ENCODE measurements at regions not wholly inside any gene's neighbourhood (a gene's known extent, or its start where the extent isn't known, plus 50 kb on each side); places are given as distances from the start of the nearest gene placed in this dataset.

GRCh38 chr6:115873901-115874300 lies 186.8 kb downstream of the FRK start:
- SMC1A ChIA-PET (ENCODE audit: uncharacterized antibody, unreplicated experiment): no interaction called here
- RAD21 ChIA-PET (ENCODE audit: unreplicated experiment): no interaction called here
- TF ChIP-seq IKZF1 (conservative IDR thresholded peaks at IDR 0.05): no peak
- TF ChIP-seq SIN3A (IDR thresholded peaks at IDR 0.05; ENCODE audit: low read depth, low read length): no peak
- no peak for TF ChIP-seq BCL3 (IDR thresholded peaks at IDR 0.05; ENCODE audit: borderline replicate concordance, insufficient read depth, low read depth, low read length, poor library complexity, severe bottlenecking)
- no peak for TF ChIP-seq IKZF2 (IDR thresholded peaks at IDR 0.05)
- no peak for TF ChIP-seq POLR2A (IDR thresholded peaks at IDR 0.05; ENCODE audit: low read depth, low read length)
- TF ChIP-seq NFXL1 (IDR thresholded peaks at IDR 0.05; ENCODE audit: borderline replicate concordance): no peak
- TF ChIP-seq CEBPZ (IDR thresholded peaks at IDR 0.05; ENCODE audit: low read depth, low read length): no peak
- no peak for TF ChIP-seq ZBTB4 (CRISPR knock-in tag; IDR thresholded peaks at IDR 0.05)
- TF ChIP-seq RBBP5 (conservative IDR thresholded peaks at IDR 0.05): no peak
- TF ChIP-seq NFYB (IDR thresholded peaks at IDR 0.05; ENCODE audit: insufficient read depth, low read depth, low read length): no peak
- no peak for TF ChIP-seq PML (IDR thresholded peaks at IDR 0.05; ENCODE audit: low read length)
- TF ChIP-seq POLR2AphosphoS5 (IDR thresholded peaks at IDR 0.05; ENCODE audit: low read length): no peak
- no peak for TF ChIP-seq HCFC1 (IDR thresholded peaks at IDR 0.05; ENCODE audit: low read length)
- TF ChIP-seq E2F4 (IDR thresholded peaks at IDR 0.05; ENCODE audit: low read depth, low read length): no peak
- TF ChIP-seq KAT2A (conservative IDR thresholded peaks at IDR 0.05; ENCODE audit: control insufficient read depth, low read depth, low read length): no peak

More at GRCh38 chr6:115873901-115874300, 186.8 kb downstream of the FRK start:
- 0% methylated on average over 1 of the region's 1 CpG for WGBS (ENCODE audit: insufficient coverage, insufficient replicate concordance, low lambda C conversion rate, missing lambda C conversion rate)
- ChIA-PET CTCF (interaction anchor here (0.7 to 2.2 kb wide), 5 partner anchors 8 to 111 kb away, joined by 3 to 6 read pairs (median 4); no protein-coding TSS in a partner anchor), POLR2A (no interaction called here)
- Histone ChIP-seq H3K9ac (ENCODE audit: control insufficient read depth, insufficient read depth, low read length) (no peak overlapping the region), H2AFZ (ENCODE audit: control insufficient read depth, low read depth, low read length) (no peak overlapping the region), H3K4me1 (ENCODE audit: control insufficient read depth, insufficient read depth, low read length) (no peaks in the 10 kb centered on the region), H3K9me3 (replicated peaks; ENCODE audit: control insufficient read depth, insufficient read depth, low read length) (no peaks in the 10 kb centered on the region), H3K4me2 (ENCODE audit: control insufficient read depth, insufficient read depth) (no peak overlapping the region), H3K79me2 (ENCODE audit: control insufficient read depth, insufficient read depth, low read length) (no peaks in the 10 kb centered on the region), H4K20me1 (ENCODE audit: control insufficient read depth, insufficient read depth) (no peaks in the 10 kb centered on the region), H3K4me3 (no peak overlapping the region), H3K36me3 (ENCODE audit: control insufficient read depth in 2 of 2, insufficient read depth in 2 of 2, low read length in 1 of 2) (no peaks in the 10 kb centered on the region), H3K27ac (ENCODE audit: control insufficient read depth, insufficient read depth) (no peak overlapping the region), H3K27me3 (replicated peaks in 1 of 2; ENCODE audit: control insufficient read depth in 2 of 2, insufficient read depth in 2 of 2, low read length in 1 of 2) (no peaks in the 10 kb centered on the region)
- intact Hi-C loops (cut with micrococcal nuclease; ENCODE audit: unreplicated experiment): no loop called here
- no TSS peak for BruUV-seq (replicated peaks)
- in situ Hi-C loops (cut with MboI): no loop called here
- no peak for DNase-seq (ENCODE audit: low read depth, low spot score)
- FAIRE-seq: no peak
- ATAC-seq: no peak
